ENCODE measurements at regions not wholly inside any gene's neighbourhood (a gene's known extent, or its start where the extent isn't known, plus 50 kb on each side); places are given as distances from the start of the nearest gene placed in this dataset.

- no peak overlapping the region for H3K4me3 ChIP-seq (ENCODE audit: low read depth, low read length)
- H3K27me3 ChIP-seq (ENCODE audit: insufficient read depth, low read length): peaks cover 34% of the 10 kb centered on the region
Observed at GRCh38 chr10:6640433-6641040, 60.5 kb upstream of the PRKCQ start.

GRCh38 chr10:6637053-6637452 is 57.0 kb upstream of the PRKCQ start:
- Histone ChIP-seq H2AFZ (ENCODE audit: low read length, unreplicated experiment) (no peak overlapping the region), H3K4me3 (ENCODE audit: low read depth, low read length) (no peak overlapping the region), H3K27me3 (ENCODE audit: insufficient read depth, low read length) (peaks cover 31% of the 10 kb centered on the region)

More at GRCh38 chr10:6640433-6641040, 60.5 kb upstream of the PRKCQ start:
- H3K27ac ChIP-seq (ENCODE audit: low read depth, low read length): no peak overlapping the region
- H3K79me2 ChIP-seq (ENCODE audit: control insufficient read depth, insufficient read depth, low read length, unreplicated experiment): no peaks in the 10 kb centered on the region
- no peak overlapping the region for H2AFZ ChIP-seq (ENCODE audit: low read length, unreplicated experiment)
- no peaks in the 10 kb centered on the region for H3K4me1 ChIP-seq (ENCODE audit: control insufficient read depth, insufficient read depth, low read length, unreplicated experiment)
- no peaks in the 10 kb centered on the region for H3K36me3 ChIP-seq (ENCODE audit: insufficient read depth, low read length)

GRCh38 chr10:6635784-6636183 is 55.7 kb upstream of the PRKCQ start:
- H3K79me2 ChIP-seq (ENCODE audit: control insufficient read depth, insufficient read depth, low read length, unreplicated experiment): no peaks in the 10 kb centered on the region
- no peak overlapping the region for H2AFZ ChIP-seq (ENCODE audit: low read length, unreplicated experiment)
- peaks cover 31% of the 10 kb centered on the region for H3K27me3 ChIP-seq (ENCODE audit: insufficient read depth, low read length)
- no peaks in the 10 kb centered on the region for H3K4me1 ChIP-seq (ENCODE audit: control insufficient read depth, insufficient read depth, low read length, unreplicated experiment)
- no peak overlapping the region for H3K4me3 ChIP-seq (ENCODE audit: low read depth, low read length)
- H3K36me3 ChIP-seq (ENCODE audit: insufficient read depth, low read length): no peaks in the 10 kb centered on the region
- H3K27ac ChIP-seq (ENCODE audit: low read depth, low read length): no peak overlapping the region

More at GRCh38 chr10:6637053-6637452, 57.0 kb upstream of the PRKCQ start:
- Histone ChIP-seq H3K36me3 (ENCODE audit: insufficient read depth, low read length) (no peaks in the 10 kb centered on the region), H3K4me1 (ENCODE audit: control insufficient read depth, insufficient read depth, low read length, unreplicated experiment) (no peaks in the 10 kb centered on the region), H3K27ac (ENCODE audit: low read depth, low read length) (no peak overlapping the region), H3K79me2 (ENCODE audit: control insufficient read depth, insufficient read depth, low read length, unreplicated experiment) (no peaks in the 10 kb centered on the region)

Data from ACC112 (cell line).